AG04450 (cell line): ENCODE measurements at regions not wholly inside any gene's neighbourhood (a gene's known extent, or its start where the extent isn't known, plus 50 kb on each side); places are given as distances from the start of the nearest gene placed in this dataset.

Source experiments
- CTCF ChIA-PET: fragments of 300-600, 350-600 bp; formaldehyde crosslinking; extraction: SDS; loops from one replicate; lab custom pipeline; 2022; ENCODE audit warnings: antibody characterized with exemption, inconsistent platforms; lab: Charles Lee
- POLR2A ChIA-PET: fragments of 350-600 bp; formaldehyde crosslinking; extraction: SDS; loops from one replicate; lab custom pipeline; 2021; ENCODE audit warnings: antibody characterized with exemption, inconsistent platforms; lab: Yijun Ruan, JAX
- DNase-seq: peaks from one replicate; pipeline ENCODE4 v3.0.0-alpha.2; 2011; ENCODE audit warnings: low read depth, low spot score
- H3K27ac ChIP-seq: one replicate; pipeline ENCODE4 v1.5.1; 2012; ENCODE audit warnings: low read depth, low read length, control low read depth
- H3K27me3 ChIP-seq: one replicate; pipeline ENCODE4 v1.6.0; 2012; ENCODE audit warnings: low read length; ENCODE audit not compliant: control insufficient read depth, insufficient read depth
- H3K4me3 ChIP-seq: 2 replicates; pipeline ENCODE4 v1.5.1; 2011; ENCODE audit warnings: mild to moderate bottlenecking, low read depth, low read length, control low read depth
- H3K9me3 ChIP-seq: 2 replicates; pipeline ENCODE4 v1.5.1; 2012; ENCODE audit warnings: low read length; ENCODE audit not compliant: control insufficient read depth, insufficient read depth
- TF ChIP-seq, protein P1 (sequence below): IDR thresholded peaks from 2 replicates; pipeline ENCODE4 v1.5.1; 2011; ENCODE audit warnings: low read depth, low read length, control low read depth, inconsistent platforms

GRCh38 chr5:65068410-65068809 lies 299.7 kb downstream of the CWC27 start:
- POLR2A ChIA-PET, result no interaction called here
- Histone ChIP-seq H3K9me3 (no peaks in the 10 kb centered on the region), H3K27ac (no peak overlapping the region), H3K27me3 (no peaks in the 10 kb centered on the region), H3K4me3 (no peak overlapping the region)
- CTCF ChIA-PET, result no interaction called here
- DNase-seq, result no peak
- TF ChIP-seq, protein P1, sequence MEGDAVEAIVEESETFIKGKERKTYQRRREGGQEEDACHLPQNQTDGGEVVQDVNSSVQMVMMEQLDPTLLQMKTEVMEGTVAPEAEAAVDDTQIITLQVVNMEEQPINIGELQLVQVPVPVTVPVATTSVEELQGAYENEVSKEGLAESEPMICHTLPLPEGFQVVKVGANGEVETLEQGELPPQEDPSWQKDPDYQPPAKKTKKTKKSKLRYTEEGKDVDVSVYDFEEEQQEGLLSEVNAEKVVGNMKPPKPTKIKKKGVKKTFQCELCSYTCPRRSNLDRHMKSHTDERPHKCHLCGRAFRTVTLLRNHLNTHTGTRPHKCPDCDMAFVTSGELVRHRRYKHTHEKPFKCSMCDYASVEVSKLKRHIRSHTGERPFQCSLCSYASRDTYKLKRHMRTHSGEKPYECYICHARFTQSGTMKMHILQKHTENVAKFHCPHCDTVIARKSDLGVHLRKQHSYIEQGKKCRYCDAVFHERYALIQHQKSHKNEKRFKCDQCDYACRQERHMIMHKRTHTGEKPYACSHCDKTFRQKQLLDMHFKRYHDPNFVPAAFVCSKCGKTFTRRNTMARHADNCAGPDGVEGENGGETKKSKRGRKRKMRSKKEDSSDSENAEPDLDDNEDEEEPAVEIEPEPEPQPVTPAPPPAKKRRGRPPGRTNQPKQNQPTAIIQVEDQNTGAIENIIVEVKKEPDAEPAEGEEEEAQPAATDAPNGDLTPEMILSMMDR, result no peak

DNA sequence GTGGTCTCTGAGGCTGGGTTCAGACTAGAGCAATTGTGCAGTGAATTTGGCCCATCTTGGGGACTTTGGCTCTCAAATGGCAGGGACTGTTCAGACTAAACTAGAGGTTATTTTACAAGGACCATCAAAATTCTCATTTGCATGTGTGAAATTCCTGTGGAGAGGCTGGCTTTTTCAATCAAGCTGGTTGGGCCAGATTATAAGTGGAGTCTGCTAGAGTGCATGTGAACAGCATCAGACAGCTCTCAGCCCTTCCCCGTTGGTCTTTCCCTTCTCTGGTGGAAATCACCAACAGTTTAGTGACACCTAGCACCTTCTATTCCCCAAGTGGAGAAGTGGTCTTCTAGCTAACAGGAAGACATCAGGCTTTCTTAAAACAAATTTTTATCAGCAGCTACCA lies 301.3 kb downstream of the CWC27 start:
- CTCF ChIA-PET, result no interaction called here
- no peak overlapping the region for H3K4me3 ChIP-seq

GRCh38 chr5:65072850-65073249 lies 304.1 kb downstream of the CWC27 start:
- ChIA-PET CTCF (no interaction called here), POLR2A (no interaction called here)
- TF ChIP-seq, protein P1, result no peak

More for the DNA sequence above, 301.3 kb downstream of the CWC27 start:
- TF ChIP-seq, protein P1, result no peak
- DNase-seq, result no peak
- Histone ChIP-seq H3K27me3 (no peaks in the 10 kb centered on the region), H3K27ac (no peak overlapping the region), H3K9me3 (no peaks in the 10 kb centered on the region)
- POLR2A ChIA-PET, result no interaction called here

GRCh38 chr5:65073250-65073661 lies 304.5 kb downstream of the CWC27 start:
- Histone ChIP-seq H3K27ac (no peak overlapping the region), H3K27me3 (no peaks in the 10 kb centered on the region), H3K4me3 (no peak overlapping the region), H3K9me3 (no peaks in the 10 kb centered on the region)
- ChIA-PET POLR2A (no interaction called here), CTCF (no interaction called here)
- DNase-seq, result no peak
- TF ChIP-seq, protein P1, result no peak

More at GRCh38 chr5:65072850-65073249, 304.1 kb downstream of the CWC27 start:
- no peak for DNase-seq
- no peaks in the 10 kb centered on the region for H3K9me3 ChIP-seq
- no peak overlapping the region for H3K27ac ChIP-seq
- H3K27me3 ChIP-seq, result no peaks in the 10 kb centered on the region
- H3K4me3 ChIP-seq, result no peak overlapping the region

DNA sequence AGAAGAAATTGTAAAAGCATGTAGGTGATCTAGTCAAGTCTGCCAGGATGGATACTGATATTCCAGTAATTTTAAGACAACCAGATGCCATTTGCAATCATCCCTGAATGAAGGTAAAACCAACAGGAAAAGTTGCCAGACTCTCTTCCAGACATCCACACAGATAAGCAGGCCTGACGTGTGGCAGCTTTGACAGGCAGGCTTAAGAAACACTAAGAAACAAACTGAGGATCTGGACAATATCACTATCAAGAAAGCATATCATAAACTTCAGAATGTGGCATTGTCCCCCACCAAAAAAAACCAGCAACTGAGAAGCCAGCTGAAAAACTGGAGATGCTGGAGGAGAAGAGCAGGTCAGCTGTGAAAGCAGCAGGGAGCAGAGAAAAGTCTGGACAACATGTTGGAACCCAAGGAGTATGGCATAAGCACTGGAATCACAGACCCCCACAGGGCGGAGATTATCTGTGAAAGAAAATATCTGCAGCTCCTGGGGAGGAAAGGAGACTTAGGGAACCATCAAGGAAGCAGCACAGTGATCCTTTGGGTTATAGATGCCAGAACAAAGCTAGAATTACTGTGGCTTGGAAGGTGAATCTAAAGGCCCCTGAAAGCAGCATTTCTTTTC lies 307.0 kb downstream of the CWC27 start:
- TF ChIP-seq, protein P1, result no peak
- Histone ChIP-seq H3K4me3 (no peak overlapping the region), H3K27ac (no peak overlapping the region), H3K9me3 (no peaks in the 10 kb centered on the region), H3K27me3 (no peaks in the 10 kb centered on the region)
- no peak for DNase-seq
- ChIA-PET POLR2A (no interaction called here), CTCF (interaction anchor here (0.8 to 1.2 kb wide), 4 partner anchors 9 to 42 kb away, joined by 3 to 4 read pairs (median 3); no protein-coding TSS in a partner anchor)
